B cell (primary cell): ENCODE measurements at regions not wholly inside any gene's neighbourhood (a gene's known extent, or its start where the extent isn't known, plus 50 kb on each side); places are given as distances from the start of the nearest gene placed in this dataset.

Experiments
- EZH2 ChIP-seq: IDR thresholded peaks from 2 replicates; pipeline ENCODE4 v1.6.1; 2012; ENCODE audit warnings: borderline replicate concordance, low read depth, mild to moderate bottlenecking, moderate library complexity, low read length; ENCODE audit not compliant: insufficient read depth, poor library complexity, severe bottlenecking
- TF ChIP-seq, protein P1 (sequence below): fragments of 200-600 bp; IDR thresholded peaks from one replicate; pipeline ENCODE4 v1.8.0; 2022; ENCODE audit warnings: antibody characterized with exemption, mild to moderate bottlenecking

GRCh38 chr15:54854667-54855066 is 342.1 kb downstream of the RSL24D1 start:
- TF ChIP-seq, protein P1, sequence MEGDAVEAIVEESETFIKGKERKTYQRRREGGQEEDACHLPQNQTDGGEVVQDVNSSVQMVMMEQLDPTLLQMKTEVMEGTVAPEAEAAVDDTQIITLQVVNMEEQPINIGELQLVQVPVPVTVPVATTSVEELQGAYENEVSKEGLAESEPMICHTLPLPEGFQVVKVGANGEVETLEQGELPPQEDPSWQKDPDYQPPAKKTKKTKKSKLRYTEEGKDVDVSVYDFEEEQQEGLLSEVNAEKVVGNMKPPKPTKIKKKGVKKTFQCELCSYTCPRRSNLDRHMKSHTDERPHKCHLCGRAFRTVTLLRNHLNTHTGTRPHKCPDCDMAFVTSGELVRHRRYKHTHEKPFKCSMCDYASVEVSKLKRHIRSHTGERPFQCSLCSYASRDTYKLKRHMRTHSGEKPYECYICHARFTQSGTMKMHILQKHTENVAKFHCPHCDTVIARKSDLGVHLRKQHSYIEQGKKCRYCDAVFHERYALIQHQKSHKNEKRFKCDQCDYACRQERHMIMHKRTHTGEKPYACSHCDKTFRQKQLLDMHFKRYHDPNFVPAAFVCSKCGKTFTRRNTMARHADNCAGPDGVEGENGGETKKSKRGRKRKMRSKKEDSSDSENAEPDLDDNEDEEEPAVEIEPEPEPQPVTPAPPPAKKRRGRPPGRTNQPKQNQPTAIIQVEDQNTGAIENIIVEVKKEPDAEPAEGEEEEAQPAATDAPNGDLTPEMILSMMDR: no peak
- TF ChIP-seq EZH2: no peak
